ENCODE measurements at regions not wholly inside any gene's neighbourhood (a gene's known extent, or its start where the extent isn't known, plus 50 kb on each side); places are given as distances from the start of the nearest gene placed in this dataset.

- TF ChIP-seq POLR2AphosphoS5 (IDR thresholded peaks at IDR 0.05; ENCODE audit: low read depth, low read length) = no peak
- TF ChIP-seq POLR2A (IDR thresholded peaks at IDR 0.05; ENCODE audit: low read depth, low read length) = no peak
- no peak for TF ChIP-seq TAF1 (IDR thresholded peaks at IDR 0.05; ENCODE audit: low read depth, low read length)
Observed at GRCh38 chr3:189490749-189491148, 140.4 kb upstream of the TP63 start.
